BE2C (cell line): ENCODE measurements at regions not wholly inside any gene's neighbourhood (a gene's known extent, or its start where the extent isn't known, plus 50 kb on each side); places are given as distances from the start of the nearest gene placed in this dataset.

ENCODE experiments used
- DNase-seq: peaks from one replicate; pipeline ENCODE4 v3.0.0-alpha.2; 2020
- H3K27me3 ChIP-seq: fragments of 250-450 bp; sonication (Bioruptor Pico); 2 replicates; pipeline ENCODE4 v1.5.1; 2020; ENCODE audit warnings: mild to moderate bottlenecking
- H3K36me3 ChIP-seq: fragments of 250-450 bp; sonication (Bioruptor Pico); 2 replicates; pipeline ENCODE4 v1.5.1; 2020; ENCODE audit warnings: mild to moderate bottlenecking
- H3K4me1 ChIP-seq: fragments of 250-450 bp; sonication (Bioruptor Pico); 2 replicates; pipeline ENCODE4 v1.5.1; 2020
- H3K4me3 ChIP-seq: 2 replicates; pipeline ENCODE4 v1.5.1; 2011; ENCODE audit warnings: low read depth, low read length
- H3K9me3 ChIP-seq: fragments of 250-450 bp; sonication (Bioruptor Pico); 2 replicates; pipeline ENCODE4 v1.5.1; 2020
- CTCF ChIP-seq: IDR thresholded peaks from 2 replicates; pipeline ENCODE4 v1.5.1; 2012; ENCODE audit warnings: mild to moderate bottlenecking, low read depth, low read length

- Histone ChIP-seq H3K36me3 (no peaks in the 10 kb centered on the region), H3K4me1 (no peaks in the 10 kb centered on the region), H3K27me3 (no peaks in the 10 kb centered on the region), H3K4me3 (no peak overlapping the region), H3K9me3 (no peaks in the 10 kb centered on the region; the same call in 1 of the 2 replicates)
- no peak for DNase-seq
- no peak for TF ChIP-seq CTCF
These were observed 739.7 kb downstream of the BRD1 start for GRCh38 chr22:49087716-49088601.

GRCh38 chr22:49087198-49087597 lies 740.5 kb downstream of the BRD1 start:
- TF ChIP-seq CTCF = no peak
- no peaks in the 10 kb centered on the region; the same call in 1 of the 2 replicates for H3K9me3 ChIP-seq
- no peak for DNase-seq
- no peaks in the 10 kb centered on the region for H3K36me3 ChIP-seq
- H3K4me3 ChIP-seq = no peak overlapping the region
- H3K27me3 ChIP-seq = no peaks in the 10 kb centered on the region
- H3K4me1 ChIP-seq = no peaks in the 10 kb centered on the region

- Histone ChIP-seq H3K9me3 (no peaks in the 10 kb centered on the region; the same call in 1 of the 2 replicates), H3K4me1 (no peaks in the 10 kb centered on the region), H3K27me3 (no peaks in the 10 kb centered on the region), H3K36me3 (no peaks in the 10 kb centered on the region), H3K4me3 (no peak overlapping the region)
- no peak for DNase-seq
- no peak for TF ChIP-seq CTCF
These were observed 741.0 kb downstream of the BRD1 start for GRCh38 chr22:49086606-49087157.

GRCh38 chr22:49086181-49086580 lies 741.5 kb downstream of the BRD1 start:
- TF ChIP-seq CTCF = no peak
- no peaks in the 10 kb centered on the region for H3K4me1 ChIP-seq
- no peaks in the 10 kb centered on the region for H3K27me3 ChIP-seq
- H3K36me3 ChIP-seq = no peaks in the 10 kb centered on the region
- no peaks in the 10 kb centered on the region; the same call in 1 of the 2 replicates for H3K9me3 ChIP-seq
- DNase-seq = no peak
- no peak overlapping the region for H3K4me3 ChIP-seq

GRCh38 chr22:49084206-49084605 lies 743.5 kb downstream of the BRD1 start:
- TF ChIP-seq CTCF = no peak
- no peaks in the 10 kb centered on the region for H3K4me1 ChIP-seq
- DNase-seq = no peak
- no peaks in the 10 kb centered on the region for H3K27me3 ChIP-seq
- H3K4me3 ChIP-seq = no peak overlapping the region
- no peaks in the 10 kb centered on the region for H3K36me3 ChIP-seq
- H3K9me3 ChIP-seq = peaks cover 3% of the 10 kb centered on the region

GRCh38 chr22:49083607-49084006 lies 744.1 kb downstream of the BRD1 start:
- H3K36me3 ChIP-seq = no peaks in the 10 kb centered on the region
- no peaks in the 10 kb centered on the region for H3K27me3 ChIP-seq
- H3K4me1 ChIP-seq = no peaks in the 10 kb centered on the region
- H3K4me3 ChIP-seq = no peak overlapping the region
- DNase-seq = no peak
- no peak for TF ChIP-seq CTCF
- peaks cover 3% of the 10 kb centered on the region for H3K9me3 ChIP-seq
